SK-N-SH treated with all-trans-retinoic acid at 6 μM for 48 hours (cell line): ENCODE measurements at regions not wholly inside any gene's neighbourhood (a gene's known extent, or its start where the extent isn't known, plus 50 kb on each side); places are given as distances from the start of the nearest gene placed in this dataset.

Experiments used
- ATAC-seq: fragments of 200-7000 bp; cut with Tn5 transposase; 3 replicates; pipeline ENCODE4 v1.9.1; 2020; ENCODE audit warnings: mild to moderate bottlenecking, moderate library complexity
- CSDC2 ChIP-seq: fragments of 250-450 bp; sonication (Bioruptor Pico); IDR thresholded peaks from 2 replicates; pipeline ENCODE4 v1.5.0; 2020; ENCODE audit warnings: mild to moderate bottlenecking, moderate library complexity
- ESRRG ChIP-seq: fragments of 250-450 bp; sonication (Bioruptor Pico); IDR thresholded peaks from 2 replicates; pipeline ENCODE4 v1.6.1; 2021; ENCODE audit warnings: mild to moderate bottlenecking
- GLIS3 ChIP-seq: fragments of 250-450 bp; sonication (Bioruptor Pico); IDR thresholded peaks from 2 replicates; pipeline ENCODE4 v1.5.0; 2020; ENCODE audit warnings: mild to moderate bottlenecking, moderate library complexity
- ISL1 ChIP-seq: fragments of 250-450 bp; sonication (Bioruptor Pico); IDR thresholded peaks from 2 replicates; pipeline ENCODE4 v2.1.2; 2022; ENCODE audit warnings: mild to moderate bottlenecking, moderate library complexity
- PATZ1 ChIP-seq: fragments of 250-450 bp; sonication (Bioruptor Pico); IDR thresholded peaks from 2 replicates; pipeline ENCODE4 v1.8.0; 2020; ENCODE audit warnings: mild to moderate bottlenecking, moderate library complexity, borderline replicate concordance
- POU6F1 ChIP-seq: fragments of 250-450 bp; sonication (Bioruptor Pico); IDR thresholded peaks from 2 replicates; pipeline ENCODE4 v1.8.0; 2021; ENCODE audit warnings: low read depth, mild to moderate bottlenecking, moderate library complexity, borderline replicate concordance
- PPARA ChIP-seq: fragments of 250-450 bp; sonication (Bioruptor Pico); IDR thresholded peaks from 2 replicates; pipeline ENCODE4 v1.5.0; 2020; ENCODE audit warnings: mild to moderate bottlenecking, borderline replicate concordance
- RARB ChIP-seq: fragments of 250-450 bp; sonication (Bioruptor Pico); IDR thresholded peaks from 2 replicates; pipeline ENCODE4 v1.8.0; 2021; ENCODE audit warnings: mild to moderate bottlenecking, moderate library complexity
- SNAI2 ChIP-seq: fragments of 250-450 bp; sonication (Bioruptor Pico); IDR thresholded peaks from 2 replicates; pipeline ENCODE4 v1.5.0; 2020; ENCODE audit warnings: mild to moderate bottlenecking, moderate library complexity
- TCF4 ChIP-seq: fragments of 250-450 bp; sonication (Bioruptor Pico); IDR thresholded peaks from 2 replicates; pipeline ENCODE4 v1.8.0; 2021; ENCODE audit warnings: mild to moderate bottlenecking, moderate library complexity, borderline replicate concordance
- TOX ChIP-seq: fragments of 250-450 bp; sonication (Bioruptor Pico); IDR thresholded peaks from 2 replicates; pipeline ENCODE4 v1.8.0; 2021; ENCODE audit warnings: mild to moderate bottlenecking, moderate library complexity, borderline replicate concordance
- TSHZ2 ChIP-seq: fragments of 250-450 bp; sonication (Bioruptor Pico); IDR thresholded peaks from 2 replicates; pipeline ENCODE4 v1.5.0; 2020; ENCODE audit warnings: mild to moderate bottlenecking, moderate library complexity
- ZFP3 ChIP-seq: fragments of 250-450 bp; sonication (Bioruptor Pico); IDR thresholded peaks from 2 replicates; pipeline ENCODE4 v1.5.0; 2020; ENCODE audit warnings: mild to moderate bottlenecking, moderate library complexity
- ZFP30 ChIP-seq: fragments of 450-650 bp; formaldehyde crosslinking; IDR thresholded peaks from 2 replicates; pipeline ENCODE4 v1.5.0; 2022; ENCODE audit warnings: mild to moderate bottlenecking, moderate library complexity
- ZNF565 ChIP-seq: fragments of 450-650 bp; formaldehyde crosslinking; conservative IDR thresholded peaks from 2 replicates; pipeline ENCODE4 v1.5.0; 2020; ENCODE audit warnings: low read depth, mild to moderate bottlenecking, moderate library complexity
- ZNF70 ChIP-seq: fragments of 450-650 bp; formaldehyde crosslinking; IDR thresholded peaks from 2 replicates; pipeline ENCODE4 v1.5.0; 2020; ENCODE audit warnings: mild to moderate bottlenecking, moderate library complexity
- ZNF8 ChIP-seq: fragments of 450-650 bp; formaldehyde crosslinking; IDR thresholded peaks from 2 replicates; pipeline ENCODE4 v1.5.0; 2020; ENCODE audit warnings: mild to moderate bottlenecking, moderate library complexity

- no peak for TF ChIP-seq POU6F1
- no peak for TF ChIP-seq TOX (CRISPR knock-in tag)
- no peak for TF ChIP-seq CSDC2 (CRISPR knock-in tag)
- TF ChIP-seq GLIS3 (CRISPR knock-in tag) = no peak
Measured at GRCh38 chr15:61387675-61388074, 158.6 kb upstream of the RORA start (continued).

GRCh38 chr15:61383421-61383820 is 154.3 kb upstream of the RORA start:
- no peak for ATAC-seq
- TF ChIP-seq ZNF70 (CRISPR knock-in tag) = no peak
- TF ChIP-seq CSDC2 (CRISPR knock-in tag) = no peak
- no peak for TF ChIP-seq RARB

- TF ChIP-seq PATZ1 (CRISPR knock-in tag) = no peak
- no peak for TF ChIP-seq SNAI2 (CRISPR knock-in tag)
- no peak for TF ChIP-seq ZNF565 (CRISPR knock-in tag)
- no peak for TF ChIP-seq ZNF8
- TF ChIP-seq ISL1 (CRISPR knock-in tag) = no peak
- TF ChIP-seq GLIS3 (CRISPR knock-in tag) = no peak
- TF ChIP-seq POU6F1 = no peak
- no peak for TF ChIP-seq ESRRG (CRISPR knock-in tag)
- TF ChIP-seq TSHZ2 (CRISPR knock-in tag) = no peak
- TF ChIP-seq RARB = no peak
- TF ChIP-seq ZFP30 (CRISPR knock-in tag) = no peak
- TF ChIP-seq CSDC2 (CRISPR knock-in tag) = no peak
- TF ChIP-seq ZFP3 = no peak
- TF ChIP-seq TOX (CRISPR knock-in tag) = no peak
- TF ChIP-seq PPARA (CRISPR knock-in tag) = no peak
- TF ChIP-seq, all 23 proteins: peak for 0
- no peak for ATAC-seq
Measured at GRCh38 chr15:61382927-61383326, 153.8 kb upstream of the RORA start.

- ATAC-seq = no peak
- no peak for TF ChIP-seq ZFP3
- no peak for TF ChIP-seq GLIS3 (CRISPR knock-in tag)
- no peak for TF ChIP-seq SNAI2 (CRISPR knock-in tag)
- no peak for TF ChIP-seq TCF4
- TF ChIP-seq ESRRG (CRISPR knock-in tag) = no peak
- TF ChIP-seq PPARA (CRISPR knock-in tag) = no peak
- no peak for TF ChIP-seq RARB
- TF ChIP-seq TSHZ2 (CRISPR knock-in tag) = no peak
- TF ChIP-seq ZNF70 (CRISPR knock-in tag) = no peak
Measured at GRCh38 chr15:61381501-61381900, 152.4 kb upstream of the RORA start.
